ENCODE measurements at regions not wholly inside any gene's neighbourhood (a gene's known extent, or its start where the extent isn't known, plus 50 kb on each side); places are given as distances from the start of the nearest gene placed in this dataset.

DNA sequence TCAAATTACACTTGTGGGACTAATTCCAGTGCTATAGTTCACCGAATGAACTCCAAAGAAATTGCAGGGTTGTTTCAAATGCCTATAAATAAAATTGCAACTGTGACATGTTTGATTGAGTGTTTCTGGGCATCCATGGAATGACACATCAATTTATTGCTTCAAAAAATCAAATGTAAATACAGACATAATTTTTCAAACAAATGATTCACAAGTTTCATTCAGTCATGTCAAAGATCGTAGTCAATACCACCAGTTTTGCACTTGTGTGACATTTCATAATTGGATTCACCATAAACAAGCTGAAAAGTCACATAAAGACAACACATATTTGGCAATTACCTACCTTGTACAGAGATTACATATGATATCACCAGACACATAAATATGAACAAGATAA is 350.8 kb downstream of the CDH2 start:
- H4K91ac ChIP-seq (ENCODE audit: insufficient read length, low read depth, low read length), result no peak overlapping the region
- H3K4ac ChIP-seq (ENCODE audit: low read depth, low read length), result no peak overlapping the region
- H2BK20ac ChIP-seq (ENCODE audit: low read depth, low read length, poor library complexity, severe bottlenecking), result no peak overlapping the region
- H3K23me2 ChIP-seq (ENCODE audit: insufficient read length, low read depth, low read length, poor library complexity, severe bottlenecking), result no peaks in the 10 kb centered on the region
- H3K14ac ChIP-seq (ENCODE audit: insufficient read depth, low read length), result no peak overlapping the region
- no CpG with 5 or more reads among the region's 2 CpGs for WGBS (ENCODE audit: extremely low coverage, insufficient read length, low lambda C conversion rate)
- no peak overlapping the region for H3K9ac ChIP-seq (ENCODE audit: extremely low read depth, insufficient read length, low read length)
- H2AFZ ChIP-seq (ENCODE audit: low read length), result no peak overlapping the region
- H4K20me1 ChIP-seq (ENCODE audit: control insufficient read depth, insufficient read depth, insufficient read length), result no peaks in the 10 kb centered on the region
- H3K36me3 Mint-ChIP-seq (ENCODE audit: insufficient read depth in 1 of 3, low read depth in 3 of 3), result peaks cover 0 to 4% (median 2%) of the 10 kb centered on the region in 3 experiments; a peak in 3 of 7 replicates
- no peak overlapping the region for H3K27ac ChIP-seq (ENCODE audit: insufficient read length, low read depth, low read length)
- peaks cover 27 to 33% of the 10 kb centered on the region in 2 experiments for H3K4me1 Mint-ChIP-seq
- no peak for DNase-seq
- H2BK12ac ChIP-seq (ENCODE audit: insufficient read length, low read depth, low read length), result no peak overlapping the region
- H3K56ac ChIP-seq (ENCODE audit: insufficient read length, low read depth, low read length), result no peak overlapping the region
- no peak overlapping the region for H3K18ac ChIP-seq (ENCODE audit: insufficient read length, low read depth, low read length)
- H4K8ac ChIP-seq (replicated peaks; ENCODE audit: insufficient read length, low read depth, low read length), result no peak overlapping the region
- H3K4me1 ChIP-seq (ENCODE audit: insufficient read depth, low read length), result peaks cover 4% of the 10 kb centered on the region
- H3T11ph ChIP-seq (ENCODE audit: low read length), result no peak overlapping the region
- H3K4me2 ChIP-seq (ENCODE audit: insufficient read depth, insufficient read length, low read length), result no peak overlapping the region
- H2BK15ac ChIP-seq (ENCODE audit: low read depth, low read length), result no peak overlapping the region
- no peak overlapping the region for H3K23ac ChIP-seq (ENCODE audit: insufficient read length, low read depth, low read length)
- no peaks in the 10 kb centered on the region for H3K79me1 ChIP-seq (ENCODE audit: insufficient read depth, low read depth, low read length, poor library complexity, severe bottlenecking)
- TF ChIP-seq, protein P1, sequence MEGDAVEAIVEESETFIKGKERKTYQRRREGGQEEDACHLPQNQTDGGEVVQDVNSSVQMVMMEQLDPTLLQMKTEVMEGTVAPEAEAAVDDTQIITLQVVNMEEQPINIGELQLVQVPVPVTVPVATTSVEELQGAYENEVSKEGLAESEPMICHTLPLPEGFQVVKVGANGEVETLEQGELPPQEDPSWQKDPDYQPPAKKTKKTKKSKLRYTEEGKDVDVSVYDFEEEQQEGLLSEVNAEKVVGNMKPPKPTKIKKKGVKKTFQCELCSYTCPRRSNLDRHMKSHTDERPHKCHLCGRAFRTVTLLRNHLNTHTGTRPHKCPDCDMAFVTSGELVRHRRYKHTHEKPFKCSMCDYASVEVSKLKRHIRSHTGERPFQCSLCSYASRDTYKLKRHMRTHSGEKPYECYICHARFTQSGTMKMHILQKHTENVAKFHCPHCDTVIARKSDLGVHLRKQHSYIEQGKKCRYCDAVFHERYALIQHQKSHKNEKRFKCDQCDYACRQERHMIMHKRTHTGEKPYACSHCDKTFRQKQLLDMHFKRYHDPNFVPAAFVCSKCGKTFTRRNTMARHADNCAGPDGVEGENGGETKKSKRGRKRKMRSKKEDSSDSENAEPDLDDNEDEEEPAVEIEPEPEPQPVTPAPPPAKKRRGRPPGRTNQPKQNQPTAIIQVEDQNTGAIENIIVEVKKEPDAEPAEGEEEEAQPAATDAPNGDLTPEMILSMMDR (conservative IDR thresholded peaks at IDR 0.05), result no peak
- H3K27me3 ChIP-seq (ENCODE audit: insufficient read depth, low read length), result no peaks in the 10 kb centered on the region
- H3K9me3 Mint-ChIP-seq, result peaks cover 3 to 5% of the 10 kb centered on the region in 2 experiments; a peak in 4 of 5 replicates
- no peak overlapping the region for H3K27ac Mint-ChIP-seq
- H3K27me3 Mint-ChIP-seq (ENCODE audit: low read depth), result no peaks in the 10 kb centered on the region
- H4K5ac ChIP-seq (ENCODE audit: insufficient read length, low read depth, low read length), result no peak overlapping the region
- no peaks in the 10 kb centered on the region for H3K79me2 ChIP-seq (ENCODE audit: insufficient read depth, low read length)
- H3K9me3 ChIP-seq (ENCODE audit: control insufficient read depth, low read depth, low read length), result no peaks in the 10 kb centered on the region
- no peak overlapping the region for H2BK5ac ChIP-seq (ENCODE audit: insufficient read length, low read length)
- H3K4me3 Mint-ChIP-seq, result no peak overlapping the region
- no peak overlapping the region for H2BK120ac ChIP-seq (ENCODE audit: low read depth, low read length, poor library complexity, severe bottlenecking)
- H2AK5ac ChIP-seq (ENCODE audit: insufficient read length, low read length), result no peak overlapping the region
